Thoracic aorta (tissue), 2 donors: ENCODE measurements at regions not wholly inside any gene's neighbourhood (a gene's known extent, or its start where the extent isn't known, plus 50 kb on each side); places are given as distances from the start of the nearest gene placed in this dataset.

Source experiments
- ATAC-seq: fragments of 150-250 bp; one replicate; pipeline ENCODE4 v1.8.0; 2017; ENCODE audit warnings: low read depth; ENCODE audit not compliant: insufficient number of reproducible peaks, low FRiP score
- DNase-seq: peaks from one replicate; pipeline ENCODE4 v3.0.0-alpha.2; 2020; ENCODE audit warnings: low spot score
- H3K27ac ChIP-seq, 2 donors: fragments of 200-600 bp; sonication (generic); 1 replicate in 1 of 2; 2 replicates in 1 of 2; pipeline ENCODE4 v1.5.1; 2016; ENCODE audit warnings: mild to moderate bottlenecking in 2 of 2, moderate library complexity in 2 of 2
- H3K27me3 ChIP-seq: fragments of 200-600 bp; sonication (generic); replicated peaks from 2 replicates; pipeline ENCODE4 v1.6.0; 2016; ENCODE audit warnings: mild to moderate bottlenecking; ENCODE audit not compliant: insufficient read depth
- H3K36me3 ChIP-seq: fragments of 200-600 bp; sonication (generic); one replicate; pipeline ENCODE4 v1.5.1; 2016
- H3K4me1 ChIP-seq, 2 donors: fragments of 200-600 bp; sonication (generic); 1 replicate in 1 of 2; 2 replicates in 1 of 2; pipeline versions ENCODE4 v1.5.1 to v1.6.0; 2016; ENCODE audit warnings: low read depth in 2 of 2, mild to moderate bottlenecking in 1 of 2; ENCODE audit not compliant: control insufficient read depth in 1 of 2
- H3K4me3 ChIP-seq: fragments of 200-600 bp; sonication (generic); 2 replicates; pipeline ENCODE4 v1.5.1; 2016; ENCODE audit warnings: mild to moderate bottlenecking
- H3K9me3 ChIP-seq: fragments of 200-600 bp; sonication (generic); 2 replicates; pipeline ENCODE4 v1.5.1; 2016
- CTCF ChIP-seq: fragments of 200-600 bp; sonication (generic); IDR thresholded peaks from one replicate; pipeline ENCODE4 v1.5.1; 2019; ENCODE audit warnings: antibody characterized with exemption

GRCh38 chr10:83702731-83703130 is 436.6 kb upstream of the GHITM start:
- Histone ChIP-seq H3K36me3 (no peaks in the 10 kb centered on the region), H3K4me3 (no peak overlapping the region), H3K27ac (no peak overlapping the region), H3K4me1 (no peaks in the 10 kb centered on the region), H3K27me3 (no peaks in the 10 kb centered on the region), H3K9me3 (no peaks in the 10 kb centered on the region)
- DNase-seq (no peak), ATAC-seq (no peak)
- no peak for TF ChIP-seq CTCF

- no peak for TF ChIP-seq CTCF
- no peaks in the 10 kb centered on the region for H3K4me1 ChIP-seq
- ATAC-seq (no peak), DNase-seq (no peak)
- H3K4me3 ChIP-seq: no peak overlapping the region
- no peak overlapping the region for H3K27ac ChIP-seq
- no peaks in the 10 kb centered on the region for H3K27me3 ChIP-seq
- no peaks in the 10 kb centered on the region for H3K36me3 ChIP-seq
- H3K9me3 ChIP-seq: no peaks in the 10 kb centered on the region
Measured at GRCh38 chr10:83706120-83706519, 433.2 kb upstream of the GHITM start.

DNA sequence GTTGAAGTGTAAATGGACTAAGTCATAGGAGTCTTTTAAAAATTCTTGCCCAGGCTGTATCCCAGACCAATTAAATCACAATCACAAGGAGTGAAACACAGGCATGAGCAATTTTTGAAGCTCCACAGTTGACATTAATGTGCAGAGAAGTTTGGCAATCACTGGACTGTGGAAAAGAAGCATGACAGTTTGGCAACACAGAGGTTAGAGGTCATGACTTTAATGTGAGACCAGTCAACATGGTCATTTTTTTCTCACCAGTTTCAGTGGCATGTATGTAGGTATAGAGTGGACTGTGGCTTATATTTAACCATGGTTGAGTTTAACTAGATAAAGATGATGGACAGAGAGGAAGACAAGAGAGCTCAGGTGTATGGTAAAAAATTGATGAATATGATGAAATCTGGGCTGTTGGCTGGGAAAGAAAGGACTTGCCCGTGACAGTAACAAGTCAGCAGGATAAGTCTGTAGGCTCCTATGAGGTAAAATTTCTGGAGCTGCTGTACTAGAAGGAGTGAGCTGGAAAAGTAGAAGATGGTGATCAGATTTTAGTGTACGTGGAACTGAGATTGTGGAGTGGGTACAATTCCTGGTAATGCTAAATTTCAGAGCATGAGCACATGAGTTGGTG is 432.2 kb upstream of the GHITM start:
- no peaks in the 10 kb centered on the region for H3K27me3 ChIP-seq
- no peak for ATAC-seq

GRCh38 chr10:83713423-83713822 is 425.9 kb upstream of the GHITM start:
- DNase-seq (no peak), ATAC-seq (no peak)
- no peaks in the 10 kb centered on the region for H3K9me3 ChIP-seq
- no peaks in the 10 kb centered on the region for H3K27me3 ChIP-seq
- H3K36me3 ChIP-seq: no peaks in the 10 kb centered on the region
- no peak for TF ChIP-seq CTCF
- no peak overlapping the region for H3K4me3 ChIP-seq
- H3K4me1 ChIP-seq: no peaks in the 10 kb centered on the region
- no peak overlapping the region for H3K27ac ChIP-seq

More for the DNA sequence above, 432.2 kb upstream of the GHITM start:
- no peak for TF ChIP-seq CTCF
- no peaks in the 10 kb centered on the region for H3K4me1 ChIP-seq
- H3K36me3 ChIP-seq: no peaks in the 10 kb centered on the region
- DNase-seq: no peak
- no peak overlapping the region for H3K27ac ChIP-seq
- no peak overlapping the region for H3K4me3 ChIP-seq
- no peaks in the 10 kb centered on the region for H3K9me3 ChIP-seq

- Histone ChIP-seq H3K27ac (no peak overlapping the region), H3K4me3 (no peak overlapping the region), H3K27me3 (no peaks in the 10 kb centered on the region), H3K36me3 (no peaks in the 10 kb centered on the region), H3K9me3 (no peaks in the 10 kb centered on the region), H3K4me1 (peaks cover 10 to 35% of the 10 kb centered on the region in 2 donors)
- TF ChIP-seq CTCF: no peak
- no peak for DNase-seq
- no peak for ATAC-seq
Measured at GRCh38 chr10:83723080-83723479, 416.2 kb upstream of the GHITM start.
